ENCODE measurements at regions not wholly inside any gene's neighbourhood (a gene's known extent, or its start where the extent isn't known, plus 50 kb on each side); places are given as distances from the start of the nearest gene placed in this dataset.

- Histone ChIP-seq H3K36me3 (ENCODE audit: control insufficient read depth in 2 of 2, insufficient read depth in 2 of 2, low read length in 2 of 2) (no peaks in the 10 kb centered on the region), H3K9me3 (ENCODE audit: control insufficient read depth in 2 of 2, low read length in 2 of 2) (no peaks in the 10 kb centered on the region), H3K27me3 (ENCODE audit: control insufficient read depth in 2 of 2, insufficient read depth in 2 of 2, low read length in 2 of 2) (no peaks in the 10 kb centered on the region), H3K27ac (ENCODE audit: low read depth in 2 of 2, low read length in 2 of 2) (no peak overlapping the region), H3K4me1 (ENCODE audit: control insufficient read depth in 2 of 2, insufficient read depth in 2 of 2, low read length in 2 of 2) (no peaks in the 10 kb centered on the region), H3K9ac (ENCODE audit: low read depth in 1 of 2, low read length in 2 of 2) (no peak overlapping the region), H3K4me3 (ENCODE audit: low read length in 2 of 2) (no peak overlapping the region)
Measured at GRCh38 chr3:106635826-106636225, 741.4 kb upstream of the CCDC54 start.

- H3K9me3 ChIP-seq (ENCODE audit: control insufficient read depth in 2 of 2, low read length in 2 of 2): no peaks in the 10 kb centered on the region
- H3K4me3 ChIP-seq (ENCODE audit: low read length in 2 of 2): no peak overlapping the region
- no peaks in the 10 kb centered on the region for H3K4me1 ChIP-seq (ENCODE audit: control insufficient read depth in 2 of 2, insufficient read depth in 2 of 2, low read length in 2 of 2)
- H3K36me3 ChIP-seq (ENCODE audit: control insufficient read depth in 2 of 2, insufficient read depth in 2 of 2, low read length in 2 of 2): no peaks in the 10 kb centered on the region
- no peaks in the 10 kb centered on the region for H3K27me3 ChIP-seq (ENCODE audit: control insufficient read depth in 2 of 2, insufficient read depth in 2 of 2, low read length in 2 of 2)
- H3K27ac ChIP-seq (ENCODE audit: low read depth in 2 of 2, low read length in 2 of 2): no peak overlapping the region
- no peak overlapping the region for H3K9ac ChIP-seq (ENCODE audit: low read depth in 1 of 2, low read length in 2 of 2)
Measured at GRCh38 chr3:106640353-106640752, 736.9 kb upstream of the CCDC54 start.

GRCh38 chr3:106642161-106642560 is 735.1 kb upstream of the CCDC54 start:
- no peak overlapping the region for H3K9ac ChIP-seq (ENCODE audit: low read depth in 1 of 2, low read length in 2 of 2)
- H3K4me3 ChIP-seq (ENCODE audit: low read length in 2 of 2): no peak overlapping the region
- H3K4me1 ChIP-seq (ENCODE audit: control insufficient read depth in 2 of 2, insufficient read depth in 2 of 2, low read length in 2 of 2): no peaks in the 10 kb centered on the region
- no peaks in the 10 kb centered on the region for H3K27me3 ChIP-seq (ENCODE audit: control insufficient read depth in 2 of 2, insufficient read depth in 2 of 2, low read length in 2 of 2)
- H3K36me3 ChIP-seq (ENCODE audit: control insufficient read depth in 2 of 2, insufficient read depth in 2 of 2, low read length in 2 of 2): no peaks in the 10 kb centered on the region
- H3K27ac ChIP-seq (ENCODE audit: low read depth in 2 of 2, low read length in 2 of 2): no peak overlapping the region
- H3K9me3 ChIP-seq (ENCODE audit: control insufficient read depth in 2 of 2, low read length in 2 of 2): no peaks in the 10 kb centered on the region

- Histone ChIP-seq H3K27ac (ENCODE audit: low read depth in 2 of 2, low read length in 2 of 2) (no peak overlapping the region), H3K4me3 (ENCODE audit: low read length in 2 of 2) (no peak overlapping the region), H3K4me1 (ENCODE audit: control insufficient read depth in 2 of 2, insufficient read depth in 2 of 2, low read length in 2 of 2) (no peaks in the 10 kb centered on the region), H3K9ac (ENCODE audit: low read depth in 1 of 2, low read length in 2 of 2) (no peak overlapping the region), H3K9me3 (ENCODE audit: control insufficient read depth in 2 of 2, low read length in 2 of 2) (no peaks in the 10 kb centered on the region), H3K27me3 (ENCODE audit: control insufficient read depth in 2 of 2, insufficient read depth in 2 of 2, low read length in 2 of 2) (no peaks in the 10 kb centered on the region), H3K36me3 (ENCODE audit: control insufficient read depth in 2 of 2, insufficient read depth in 2 of 2, low read length in 2 of 2) (no peaks in the 10 kb centered on the region)
Measured at GRCh38 chr3:106643684-106644161, 733.5 kb upstream of the CCDC54 start.

GRCh38 chr3:106673926-106674569 is 703.2 kb upstream of the CCDC54 start:
- Histone ChIP-seq H3K9me3 (ENCODE audit: control insufficient read depth in 2 of 2, low read length in 2 of 2) (peaks cover 0 to 2% of the 10 kb centered on the region in 2 donors), H3K4me1 (ENCODE audit: control insufficient read depth in 2 of 2, insufficient read depth in 2 of 2, low read length in 2 of 2) (no peaks in the 10 kb centered on the region), H3K9ac (ENCODE audit: low read depth in 1 of 2, low read length in 2 of 2) (no peak overlapping the region), H3K36me3 (ENCODE audit: control insufficient read depth in 2 of 2, insufficient read depth in 2 of 2, low read length in 2 of 2) (no peaks in the 10 kb centered on the region), H3K4me3 (ENCODE audit: low read length in 2 of 2) (no peak overlapping the region), H3K27me3 (ENCODE audit: control insufficient read depth in 2 of 2, insufficient read depth in 2 of 2, low read length in 2 of 2) (no peaks in the 10 kb centered on the region), H3K27ac (ENCODE audit: low read depth in 2 of 2, low read length in 2 of 2) (no peak overlapping the region)

GRCh38 chr3:106675451-106675850 is 701.8 kb upstream of the CCDC54 start:
- H3K27ac ChIP-seq (ENCODE audit: low read depth in 2 of 2, low read length in 2 of 2): no peak overlapping the region
- H3K4me1 ChIP-seq (ENCODE audit: control insufficient read depth in 2 of 2, insufficient read depth in 2 of 2, low read length in 2 of 2): no peaks in the 10 kb centered on the region
- H3K36me3 ChIP-seq (ENCODE audit: control insufficient read depth in 2 of 2, insufficient read depth in 2 of 2, low read length in 2 of 2): no peaks in the 10 kb centered on the region
- H3K4me3 ChIP-seq (ENCODE audit: low read length in 2 of 2): no peak overlapping the region
- H3K9me3 ChIP-seq (ENCODE audit: control insufficient read depth in 2 of 2, low read length in 2 of 2): peaks cover 0 to 2% of the 10 kb centered on the region in 2 donors
- H3K9ac ChIP-seq (ENCODE audit: low read depth in 1 of 2, low read length in 2 of 2): no peak overlapping the region
- H3K27me3 ChIP-seq (ENCODE audit: control insufficient read depth in 2 of 2, insufficient read depth in 2 of 2, low read length in 2 of 2): no peaks in the 10 kb centered on the region

- Histone ChIP-seq H3K36me3 (ENCODE audit: control insufficient read depth in 2 of 2, insufficient read depth in 2 of 2, low read length in 2 of 2) (no peaks in the 10 kb centered on the region), H3K9me3 (ENCODE audit: control insufficient read depth in 2 of 2, low read length in 2 of 2) (peaks cover 0 to 2% of the 10 kb centered on the region in 2 donors), H3K27me3 (ENCODE audit: control insufficient read depth in 2 of 2, insufficient read depth in 2 of 2, low read length in 2 of 2) (no peaks in the 10 kb centered on the region), H3K4me1 (ENCODE audit: control insufficient read depth in 2 of 2, insufficient read depth in 2 of 2, low read length in 2 of 2) (no peaks in the 10 kb centered on the region), H3K4me3 (ENCODE audit: low read length in 2 of 2) (no peak overlapping the region), H3K9ac (ENCODE audit: low read depth in 1 of 2, low read length in 2 of 2) (no peak overlapping the region), H3K27ac (ENCODE audit: low read depth in 2 of 2, low read length in 2 of 2) (no peak overlapping the region)
Measured at GRCh38 chr3:106678657-106679390, 698.4 kb upstream of the CCDC54 start.

- H3K36me3 ChIP-seq (ENCODE audit: control insufficient read depth in 2 of 2, insufficient read depth in 2 of 2, low read length in 2 of 2): no peaks in the 10 kb centered on the region
Measured at GRCh38 chr3:106683953-106684620, 693.2 kb upstream of the CCDC54 start.

GRCh38 chr3:106685745-106686144 is 691.5 kb upstream of the CCDC54 start:
- no peaks in the 10 kb centered on the region for H3K27me3 ChIP-seq (ENCODE audit: control insufficient read depth in 2 of 2, insufficient read depth in 2 of 2, low read length in 2 of 2)
- H3K4me3 ChIP-seq (ENCODE audit: low read length in 2 of 2): no peak overlapping the region
- H3K9me3 ChIP-seq (ENCODE audit: control insufficient read depth in 2 of 2, low read length in 2 of 2): no peaks in the 10 kb centered on the region

More at GRCh38 chr3:106683953-106684620, 693.2 kb upstream of the CCDC54 start:
- no peak overlapping the region for H3K9ac ChIP-seq (ENCODE audit: low read depth in 1 of 2, low read length in 2 of 2)
- no peaks in the 10 kb centered on the region for H3K27me3 ChIP-seq (ENCODE audit: control insufficient read depth in 2 of 2, insufficient read depth in 2 of 2, low read length in 2 of 2)
- no peak overlapping the region for H3K27ac ChIP-seq (ENCODE audit: low read depth in 2 of 2, low read length in 2 of 2)
- H3K9me3 ChIP-seq (ENCODE audit: control insufficient read depth in 2 of 2, low read length in 2 of 2): no peaks in the 10 kb centered on the region
- H3K4me1 ChIP-seq (ENCODE audit: control insufficient read depth in 2 of 2, insufficient read depth in 2 of 2, low read length in 2 of 2): no peaks in the 10 kb centered on the region
- H3K4me3 ChIP-seq (ENCODE audit: low read length in 2 of 2): no peak overlapping the region

GRCh38 chr3:106687905-106688304 is 689.3 kb upstream of the CCDC54 start:
- Histone ChIP-seq H3K4me3 (ENCODE audit: low read length in 2 of 2) (no peak overlapping the region), H3K36me3 (ENCODE audit: control insufficient read depth in 2 of 2, insufficient read depth in 2 of 2, low read length in 2 of 2) (no peaks in the 10 kb centered on the region), H3K9ac (ENCODE audit: low read depth in 1 of 2, low read length in 2 of 2) (no peak overlapping the region), H3K27me3 (ENCODE audit: control insufficient read depth in 2 of 2, insufficient read depth in 2 of 2, low read length in 2 of 2) (no peaks in the 10 kb centered on the region), H3K9me3 (ENCODE audit: control insufficient read depth in 2 of 2, low read length in 2 of 2) (no peaks in the 10 kb centered on the region), H3K27ac (ENCODE audit: low read depth in 2 of 2, low read length in 2 of 2) (no peak overlapping the region), H3K4me1 (ENCODE audit: control insufficient read depth in 2 of 2, insufficient read depth in 2 of 2, low read length in 2 of 2) (no peaks in the 10 kb centered on the region)

More at GRCh38 chr3:106685745-106686144, 691.5 kb upstream of the CCDC54 start:
- Histone ChIP-seq H3K27ac (ENCODE audit: low read depth in 2 of 2, low read length in 2 of 2) (no peak overlapping the region), H3K4me1 (ENCODE audit: control insufficient read depth in 2 of 2, insufficient read depth in 2 of 2, low read length in 2 of 2) (no peaks in the 10 kb centered on the region), H3K9ac (ENCODE audit: low read depth in 1 of 2, low read length in 2 of 2) (no peak overlapping the region), H3K36me3 (ENCODE audit: control insufficient read depth in 2 of 2, insufficient read depth in 2 of 2, low read length in 2 of 2) (no peaks in the 10 kb centered on the region)
